Ishikawa (cell line): ENCODE measurements at regions not wholly inside any gene's neighbourhood (a gene's known extent, or its start where the extent isn't known, plus 50 kb on each side); places are given as distances from the start of the nearest gene placed in this dataset.

Experiments used
- CEBPB ChIP-seq: IDR thresholded peaks from 2 replicates; pipeline ENCODE4 v1.6.1; 2012
- CREB1 ChIP-seq: IDR thresholded peaks from 2 replicates; pipeline ENCODE4 v1.6.1; 2012; ENCODE audit warnings: low read depth
- EGR1 ChIP-seq: IDR thresholded peaks from 2 replicates; pipeline ENCODE4 v1.6.1; 2012
- EP300 ChIP-seq: IDR thresholded peaks from 2 replicates; pipeline ENCODE4 v1.6.1; 2012; ENCODE audit warnings: borderline replicate concordance
- FOXM1 ChIP-seq: IDR thresholded peaks from 2 replicates; pipeline ENCODE4 v1.6.1; 2012; ENCODE audit warnings: low read depth, borderline replicate concordance
- NFIC ChIP-seq: IDR thresholded peaks from 2 replicates; pipeline ENCODE4 v1.6.1; 2012
- RAD21 ChIP-seq: IDR thresholded peaks from 2 replicates; pipeline ENCODE4 v1.6.1; 2012; ENCODE audit warnings: low read depth
- REST ChIP-seq: IDR thresholded peaks from 2 replicates; pipeline ENCODE4 v1.6.1; 2012; ENCODE audit warnings: low read depth, mild to moderate bottlenecking
- TAF1 ChIP-seq: IDR thresholded peaks from 2 replicates; pipeline ENCODE4 v1.6.1; 2012; ENCODE audit warnings: low read depth, mild to moderate bottlenecking
- TCF12 ChIP-seq: IDR thresholded peaks from 2 replicates; pipeline ENCODE4 v1.6.1; 2012; ENCODE audit warnings: low read depth
- TEAD4 ChIP-seq: IDR thresholded peaks from 2 replicates; pipeline ENCODE4 v1.6.1; 2012
- USF1 ChIP-seq: IDR thresholded peaks from 2 replicates; pipeline ENCODE4 v1.6.1; 2012
- YY1 ChIP-seq: IDR thresholded peaks from 2 replicates; pipeline ENCODE4 v1.6.1; 2012; ENCODE audit warnings: low read depth
- ZBTB7A ChIP-seq: IDR thresholded peaks from 2 replicates; pipeline ENCODE4 v1.6.1; 2012; ENCODE audit warnings: low read depth
- TF ChIP-seq, protein P1 (sequence below): IDR thresholded peaks from 2 replicates; pipeline ENCODE4 v1.6.1; 2012

DNA sequence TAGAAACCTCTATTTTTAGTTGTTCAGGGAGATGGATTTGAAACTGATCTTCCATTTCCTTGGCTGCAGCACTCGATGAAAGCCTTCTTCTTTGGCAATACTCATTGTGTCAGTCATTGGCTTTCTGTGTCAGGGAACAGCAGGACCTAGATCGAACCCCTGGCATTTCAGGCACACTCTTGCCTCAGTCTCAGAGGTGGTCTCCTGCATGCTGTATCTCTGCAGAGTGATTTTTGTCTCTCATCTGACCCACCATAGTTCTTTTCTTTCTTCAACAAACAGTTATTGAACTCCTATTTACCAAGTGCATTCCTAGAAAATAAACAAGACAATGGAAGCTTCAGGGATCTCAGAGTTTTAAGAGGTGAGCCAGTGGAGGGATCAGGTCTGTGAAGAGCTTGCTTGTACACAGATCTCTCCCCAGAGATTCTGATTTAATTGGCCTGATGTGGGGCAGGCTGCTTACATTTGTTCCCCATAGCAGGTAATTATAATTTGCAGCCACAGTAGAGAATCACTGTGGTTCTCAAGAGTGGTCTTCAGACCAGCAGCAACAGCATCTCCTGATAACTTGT is 473.1 kb upstream of the TCF4 start:
- TF ChIP-seq REST (no peak), TCF12 (no peak), EGR1 (no peak), USF1 (no peak), RAD21 (no peak), TEAD4 (no peak), TAF1 (no peak), ZBTB7A (no peak), YY1 (no peak), CEBPB (no peak), NFIC (no peak), FOXM1 (no peak), CREB1 (no peak)
- TF ChIP-seq, protein P1, sequence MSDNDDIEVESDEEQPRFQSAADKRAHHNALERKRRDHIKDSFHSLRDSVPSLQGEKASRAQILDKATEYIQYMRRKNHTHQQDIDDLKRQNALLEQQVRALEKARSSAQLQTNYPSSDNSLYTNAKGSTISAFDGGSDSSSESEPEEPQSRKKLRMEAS: no peak

GRCh38 chr18:56052202-56052601 is 464.2 kb upstream of the TCF4 start:
- TF ChIP-seq CREB1 (no peak), TEAD4 (no peak), RAD21 (no peak), CEBPB (no peak), NFIC (no peak), TCF12 (no peak), TAF1 (no peak), EP300 (no peak)
- TF ChIP-seq, protein P1: no peak

- TF ChIP-seq, protein P1: no peak
- TF ChIP-seq EP300 (no peak), YY1 (no peak), CEBPB (no peak), TAF1 (no peak), TCF12 (no peak)
These were observed 456.2 kb upstream of the TCF4 start for GRCh38 chr18:56044239-56044638.

DNA sequence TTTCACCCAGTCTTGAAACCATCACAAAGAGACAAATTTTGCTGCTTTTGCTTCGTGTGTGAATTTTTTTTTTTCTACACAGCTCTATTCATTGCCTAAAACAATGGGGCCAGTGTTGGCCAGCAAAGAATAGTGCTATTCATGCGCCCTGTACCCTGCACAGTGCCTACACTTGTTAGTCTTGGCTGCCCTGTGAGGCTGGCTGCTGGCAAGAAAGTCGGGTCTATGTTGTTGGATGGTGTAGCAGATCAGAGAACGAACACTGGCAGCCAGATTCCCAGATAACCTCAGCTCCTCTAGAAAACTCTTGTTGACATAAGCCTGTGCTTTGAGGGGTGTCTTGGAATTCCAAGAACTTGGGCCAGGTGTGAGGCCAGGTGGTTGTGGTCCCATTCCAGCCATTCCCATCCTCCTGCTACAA is 455.7 kb upstream of the TCF4 start:
- TF ChIP-seq EP300: no peak
- no peak for TF ChIP-seq USF1

- TF ChIP-seq USF1 (no peak), TAF1 (no peak), FOXM1 (no peak), ZBTB7A (no peak), YY1 (no peak), NFIC (no peak), CEBPB (no peak), EGR1 (no peak), RAD21 (no peak), TCF12 (no peak), TEAD4 (no peak), REST (no peak), CREB1 (no peak), EP300 (no peak)
- TF ChIP-seq, protein P1: no peak
These were observed 455.0 kb upstream of the TCF4 start for GRCh38 chr18:56042915-56043536.
